Astrocyte of the cerebellum (primary cell): ENCODE measurements at regions not wholly inside any gene's neighbourhood (a gene's known extent, or its start where the extent isn't known, plus 50 kb on each side); places are given as distances from the start of the nearest gene placed in this dataset.

Experiments
- DNase-seq: peaks from one replicate; pipeline ENCODE4 v3.0.0-alpha.2; 2011; ENCODE audit warnings: low read depth
- H3K4me3 ChIP-seq: 2 replicates; pipeline ENCODE4 v1.5.1; 2011; ENCODE audit warnings: mild to moderate bottlenecking, low read depth, low read length, moderate library complexity
- in situ Hi-C: cut with HindIII; loops from 2 replicates; pipeline ENCODE4 v1.10.0; 2017; ENCODE audit warnings: low sequenced_read_pairs
- TF ChIP-seq, protein P1 (sequence below): IDR thresholded peaks from 2 replicates; pipeline ENCODE4 v1.5.1; 2012; ENCODE audit warnings: low read length, low read depth, moderate library complexity, mild to moderate bottlenecking; ENCODE audit errors: missing control alignments

DNA sequence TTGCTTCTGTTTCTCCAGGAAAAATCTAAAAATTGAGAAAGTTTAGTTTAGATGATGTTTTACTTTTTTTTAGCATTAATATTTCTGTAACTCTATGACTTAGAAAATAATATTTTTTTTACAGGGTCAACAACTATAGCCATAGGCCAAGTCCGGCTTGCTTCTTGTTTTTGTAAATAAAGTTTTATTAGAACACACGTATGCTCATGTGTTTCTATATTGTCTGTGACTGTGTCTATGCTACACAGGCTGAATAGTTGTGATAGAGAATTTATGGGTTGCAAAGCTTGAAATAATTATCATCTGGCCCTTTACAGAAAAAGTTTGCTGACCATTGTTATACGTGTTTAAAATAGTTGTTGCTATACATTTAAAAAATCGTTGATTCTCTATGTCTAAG is 399.2 kb downstream of the EPM2A start:
- TF ChIP-seq, protein P1, sequence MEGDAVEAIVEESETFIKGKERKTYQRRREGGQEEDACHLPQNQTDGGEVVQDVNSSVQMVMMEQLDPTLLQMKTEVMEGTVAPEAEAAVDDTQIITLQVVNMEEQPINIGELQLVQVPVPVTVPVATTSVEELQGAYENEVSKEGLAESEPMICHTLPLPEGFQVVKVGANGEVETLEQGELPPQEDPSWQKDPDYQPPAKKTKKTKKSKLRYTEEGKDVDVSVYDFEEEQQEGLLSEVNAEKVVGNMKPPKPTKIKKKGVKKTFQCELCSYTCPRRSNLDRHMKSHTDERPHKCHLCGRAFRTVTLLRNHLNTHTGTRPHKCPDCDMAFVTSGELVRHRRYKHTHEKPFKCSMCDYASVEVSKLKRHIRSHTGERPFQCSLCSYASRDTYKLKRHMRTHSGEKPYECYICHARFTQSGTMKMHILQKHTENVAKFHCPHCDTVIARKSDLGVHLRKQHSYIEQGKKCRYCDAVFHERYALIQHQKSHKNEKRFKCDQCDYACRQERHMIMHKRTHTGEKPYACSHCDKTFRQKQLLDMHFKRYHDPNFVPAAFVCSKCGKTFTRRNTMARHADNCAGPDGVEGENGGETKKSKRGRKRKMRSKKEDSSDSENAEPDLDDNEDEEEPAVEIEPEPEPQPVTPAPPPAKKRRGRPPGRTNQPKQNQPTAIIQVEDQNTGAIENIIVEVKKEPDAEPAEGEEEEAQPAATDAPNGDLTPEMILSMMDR = no peak
- in situ Hi-C loops = no loop called here
- no peak for DNase-seq
- no peak overlapping the region for H3K4me3 ChIP-seq

GRCh38 chr6:145339089-145339488 is 396.2 kb downstream of the EPM2A start:
- no peak for DNase-seq
- in situ Hi-C loops = no loop called here
- TF ChIP-seq, protein P1 = no peak
- no peak overlapping the region for H3K4me3 ChIP-seq

DNA sequence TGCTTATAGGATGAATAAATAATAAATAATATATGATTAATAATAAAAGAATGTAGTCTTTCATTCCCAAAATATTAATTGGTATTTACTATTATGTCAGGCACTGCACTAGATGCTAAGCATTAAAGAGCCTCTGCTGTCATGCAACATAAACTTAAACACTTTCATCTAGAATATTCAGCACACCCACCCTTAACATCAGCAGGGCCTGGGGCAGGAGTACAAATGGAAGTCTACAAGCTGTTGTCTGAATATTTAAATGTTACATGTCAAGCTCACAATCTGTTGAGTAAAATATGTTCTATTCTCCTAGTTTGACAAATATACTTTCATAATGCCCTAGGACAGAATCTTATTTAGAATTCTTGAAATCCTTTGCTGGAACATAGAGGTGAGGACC is 395.1 kb downstream of the EPM2A start:
- TF ChIP-seq, protein P1 = no peak
- in situ Hi-C loops = no loop called here
- H3K4me3 ChIP-seq = no peak overlapping the region
- DNase-seq = no peak

DNA sequence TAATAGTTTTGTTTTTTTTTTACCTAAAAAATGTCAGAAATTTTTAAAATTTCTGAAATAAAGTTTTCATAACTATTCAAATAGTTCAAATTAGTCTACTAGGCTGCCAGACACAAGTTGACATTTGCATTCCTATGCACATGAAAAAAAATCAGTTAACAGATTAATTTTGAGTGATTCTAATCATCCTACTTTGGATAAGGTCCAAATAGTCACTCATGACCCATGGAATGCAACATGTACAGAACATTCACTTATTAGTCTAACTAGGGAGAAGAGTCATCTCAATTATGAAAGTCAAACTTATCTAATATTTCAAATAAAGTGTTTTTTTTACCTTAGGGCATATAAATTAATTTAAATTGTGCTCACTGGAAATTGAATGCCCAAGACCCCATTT is 390.2 kb downstream of the EPM2A start:
- DNase-seq = no peak
- TF ChIP-seq, protein P1 = no peak
- in situ Hi-C loops = no loop called here
- no peak overlapping the region for H3K4me3 ChIP-seq

DNA sequence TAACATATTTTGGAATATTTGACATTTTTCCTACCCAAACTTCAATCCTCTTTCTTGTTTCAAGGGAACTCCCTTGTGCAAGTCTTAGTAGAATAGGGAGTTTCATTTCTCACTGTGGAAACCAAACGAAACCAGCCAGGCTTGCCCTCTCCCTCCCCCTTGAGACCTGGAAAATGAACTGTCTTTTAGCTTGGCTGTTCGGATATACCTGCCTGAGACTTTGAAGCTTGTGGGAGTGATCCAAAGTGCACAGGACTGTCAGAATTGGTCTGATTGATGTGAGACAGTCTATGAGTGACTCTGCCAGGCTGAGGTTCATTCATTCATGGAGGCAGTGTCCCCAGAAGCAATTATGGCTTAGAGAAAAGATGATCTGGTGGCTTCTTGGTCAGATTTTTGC is 388.1 kb downstream of the EPM2A start:
- in situ Hi-C loops = no loop called here
- no peak overlapping the region for H3K4me3 ChIP-seq
- DNase-seq = no peak
- TF ChIP-seq, protein P1 = no peak

DNA sequence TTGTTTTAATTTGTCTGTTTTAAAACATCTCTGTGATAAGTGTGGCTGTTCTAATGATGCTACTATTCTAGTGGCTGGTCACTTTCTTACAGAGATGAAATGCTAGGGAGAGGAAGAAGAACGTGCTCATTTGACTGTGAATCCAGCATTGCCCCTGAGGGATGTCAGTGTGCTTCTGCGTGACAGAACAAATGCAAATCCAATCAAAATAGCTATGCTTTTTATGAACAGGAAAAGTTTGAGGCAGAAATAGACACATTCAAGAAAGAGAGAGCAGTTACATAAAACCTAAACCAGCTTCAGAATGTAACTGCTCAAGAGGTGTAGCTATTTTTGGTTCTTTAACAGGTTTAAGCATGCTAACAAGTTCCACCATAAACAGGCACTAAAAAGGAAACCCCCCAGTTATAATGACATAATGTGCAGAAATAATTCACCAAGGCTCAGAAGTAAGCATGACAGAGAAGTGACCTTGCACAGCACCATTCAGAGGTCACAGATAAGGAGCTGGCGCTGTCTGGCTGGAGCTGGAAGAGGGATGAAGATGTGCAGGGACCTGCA is 385.3 kb downstream of the EPM2A start:
- no peak for DNase-seq
- in situ Hi-C loops = no loop called here
- TF ChIP-seq, protein P1 = no peak
- H3K4me3 ChIP-seq = no peak overlapping the region

GRCh38 chr6:145350928-145351327 is 384.4 kb downstream of the EPM2A start:
- TF ChIP-seq, protein P1 = no peak
- in situ Hi-C loops = no loop called here
- DNase-seq = no peak
- no peak overlapping the region for H3K4me3 ChIP-seq
